Choroid plexus epithelial cell (primary cell): ENCODE measurements at regions not wholly inside any gene's neighbourhood (a gene's known extent, or its start where the extent isn't known, plus 50 kb on each side); places are given as distances from the start of the nearest gene placed in this dataset.
"Not testable (repeated sequence)": the region's sequence is repeated elsewhere in the genome, so short reads cannot be mapped to it uniquely, and the experiment has no call there.

ENCODE experiments used
- DNase-seq: peaks from one replicate; pipeline ENCODE4 v3.0.0-alpha.2; 2010; ENCODE audit warnings: low read depth
- H3K4me3 ChIP-seq: 2 replicates; pipeline ENCODE4 v1.5.1; 2011; ENCODE audit warnings: low read depth, mild to moderate bottlenecking, control low read depth, low read length, moderate library complexity
- CTCF ChIP-seq: conservative IDR thresholded peaks from 2 replicates; pipeline ENCODE4 v1.5.1; 2011; ENCODE audit warnings: low read depth, mild to moderate bottlenecking, control low read depth, inconsistent platforms, low read length, moderate library complexity

GRCh38 chr14:27245947-27246346 is 648.1 kb upstream of the NOVA1 start:
- TF ChIP-seq CTCF: no peak
- H3K4me3 ChIP-seq: no peak overlapping the region
- no peak for DNase-seq

GRCh38 chr14:27253966-27254365 is 656.1 kb upstream of the NOVA1 start:
- no peak overlapping the region for H3K4me3 ChIP-seq
- TF ChIP-seq CTCF: no peak
- DNase-seq: no peak

- no peak for DNase-seq
- TF ChIP-seq CTCF: no peak
- H3K4me3 ChIP-seq: no peak overlapping the region
These were observed 659.0 kb upstream of the NOVA1 start for GRCh38 chr14:27256805-27257204.

- no peak overlapping the region for H3K4me3 ChIP-seq
- DNase-seq: no peak
- TF ChIP-seq CTCF: no peak
These were observed 670.0 kb upstream of the NOVA1 start for GRCh38 chr14:27267876-27268275.

GRCh38 chr14:27270716-27271115 is 672.9 kb upstream of the NOVA1 start:
- H3K4me3 ChIP-seq: no peak overlapping the region
- DNase-seq: no peak
- TF ChIP-seq CTCF: no peak

- H3K4me3 ChIP-seq: no peak overlapping the region
- TF ChIP-seq CTCF: no peak
- no peak for DNase-seq
These were observed 680.5 kb upstream of the NOVA1 start for GRCh38 chr14:27278341-27278740.

GRCh38 chr14:27305441-27305945 is 707.7 kb upstream of the NOVA1 start:
- TF ChIP-seq CTCF: no peak
- H3K4me3 ChIP-seq: no peak overlapping the region
- DNase-seq: no peak

GRCh38 chr14:27312730-27313129 is 714.9 kb upstream of the NOVA1 start:
- not testable (repeated sequence) for H3K4me3 ChIP-seq, DNase-seq
